Nephron (organoid): ENCODE measurements at regions not wholly inside any gene's neighbourhood (a gene's known extent, or its start where the extent isn't known, plus 50 kb on each side); places are given as distances from the start of the nearest gene placed in this dataset.

Experiments used
- H3K27ac Mint-ChIP-seq, 3 experiments: 2 replicates each; pipeline ENCODE4 v1.8.0; 2020; ENCODE audit warnings: mixed read lengths in 3 of 3, mild to moderate bottlenecking in 2 of 3, moderate library complexity in 1 of 3
- H3K27me3 Mint-ChIP-seq: 2 replicates; pipeline ENCODE4 v1.8.0; 2021; ENCODE audit warnings: low read depth, mild to moderate bottlenecking, moderate library complexity, mixed read lengths
- H3K36me3 Mint-ChIP-seq: 2 replicates; pipeline ENCODE4 v1.8.0; 2020; ENCODE audit warnings: low read depth, mixed read lengths
- H3K4me1 Mint-ChIP-seq: 2 replicates; pipeline ENCODE4 v1.8.0; 2020; ENCODE audit warnings: mixed read lengths
- H3K4me3 Mint-ChIP-seq, 3 experiments: 2 replicates each; pipeline ENCODE4 v1.8.0; 2020; ENCODE audit warnings: mild to moderate bottlenecking in 3 of 3, mixed read lengths in 3 of 3, moderate library complexity in 2 of 3
- H3K9me3 Mint-ChIP-seq: 2 replicates; pipeline ENCODE4 v1.8.0; 2020; ENCODE audit warnings: mixed read lengths
- CTCF ChIP-seq, 3 experiments: fragments of 200-600 bp; sonication (generic); IDR thresholded peaks; one replicate each; pipeline ENCODE4 v1.5.0; 2021; ENCODE audit warnings: antibody characterized with exemption in 3 of 3; ENCODE audit not compliant: unreplicated experiment in 3 of 3

GRCh38 chr14:98578204-98578603 lies 693.8 kb downstream of the BCL11B start:
- H3K4me3 Mint-ChIP-seq, result no peak overlapping the region
- no peak for TF ChIP-seq CTCF (IDR thresholded peaks at IDR 0.05; ENCODE audit: unreplicated experiment in 3 of 3)
- peaks cover 4% of the 10 kb centered on the region for H3K9me3 Mint-ChIP-seq
- peaks cover 15% of the 10 kb centered on the region for H3K27me3 Mint-ChIP-seq
- no peaks in the 10 kb centered on the region for H3K4me1 Mint-ChIP-seq
- no peaks in the 10 kb centered on the region for H3K36me3 Mint-ChIP-seq
- H3K27ac Mint-ChIP-seq, result no peak overlapping the region

GRCh38 chr14:98579140-98579539 lies 692.9 kb downstream of the BCL11B start:
- Mint-ChIP-seq H3K36me3 (no peaks in the 10 kb centered on the region), H3K27me3 (peaks cover 22% of the 10 kb centered on the region), H3K4me1 (no peaks in the 10 kb centered on the region), H3K27ac (no peak overlapping the region), H3K9me3 (peaks cover 4% of the 10 kb centered on the region), H3K4me3 (no peak overlapping the region)
- no peak for TF ChIP-seq CTCF (IDR thresholded peaks at IDR 0.05; ENCODE audit: unreplicated experiment in 3 of 3)

- no peaks in the 10 kb centered on the region for H3K36me3 Mint-ChIP-seq
Measured at GRCh38 chr14:98580131-98580678, 691.8 kb downstream of the BCL11B start.

GRCh38 chr14:98582276-98582675 lies 689.7 kb downstream of the BCL11B start:
- Mint-ChIP-seq H3K27ac (no peak overlapping the region), H3K36me3 (no peaks in the 10 kb centered on the region), H3K4me1 (peaks cover 19% of the 10 kb centered on the region), H3K27me3 (peaks cover 22% of the 10 kb centered on the region), H3K9me3 (peaks cover 4% of the 10 kb centered on the region), H3K4me3 (no peak overlapping the region)
- no peak for TF ChIP-seq CTCF (IDR thresholded peaks at IDR 0.05; ENCODE audit: unreplicated experiment in 3 of 3)

More at GRCh38 chr14:98580131-98580678, 691.8 kb downstream of the BCL11B start:
- Mint-ChIP-seq H3K4me3 (no peak overlapping the region), H3K27me3 (peaks cover 22% of the 10 kb centered on the region), H3K4me1 (peaks cover 7% of the 10 kb centered on the region), H3K27ac (no peak overlapping the region), H3K9me3 (peaks cover 4% of the 10 kb centered on the region)
- TF ChIP-seq CTCF (IDR thresholded peaks at IDR 0.05; ENCODE audit: unreplicated experiment in 3 of 3), result no peak

GRCh38 chr14:98591161-98591560 lies 680.8 kb downstream of the BCL11B start:
- H3K27me3 Mint-ChIP-seq, result peaks cover 4% of the 10 kb centered on the region
- H3K4me3 Mint-ChIP-seq, result no peak overlapping the region
- H3K36me3 Mint-ChIP-seq, result no peaks in the 10 kb centered on the region
- H3K4me1 Mint-ChIP-seq, result peaks cover 8% of the 10 kb centered on the region
- peaks cover 4% of the 10 kb centered on the region for H3K9me3 Mint-ChIP-seq
- no peak for TF ChIP-seq CTCF (IDR thresholded peaks at IDR 0.05; ENCODE audit: unreplicated experiment in 3 of 3)
- H3K27ac Mint-ChIP-seq, result no peak overlapping the region

- Mint-ChIP-seq H3K36me3 (no peaks in the 10 kb centered on the region), H3K4me1 (no peaks in the 10 kb centered on the region), H3K9me3 (peaks cover 4% of the 10 kb centered on the region), H3K4me3 (no peak overlapping the region), H3K27ac (no peak overlapping the region), H3K27me3 (peaks cover 4% of the 10 kb centered on the region)
- TF ChIP-seq CTCF (IDR thresholded peaks at IDR 0.05; ENCODE audit: unreplicated experiment in 3 of 3), result no peak
Measured at GRCh38 chr14:98592611-98593170, 679.3 kb downstream of the BCL11B start.
